T47D (cell line): ENCODE measurements at regions not wholly inside any gene's neighbourhood (a gene's known extent, or its start where the extent isn't known, plus 50 kb on each side); places are given as distances from the start of the nearest gene placed in this dataset.
A peak's percentile ranks its signal among the peaks of the same experiment; 100 is the strongest.

ENCODE experiments used
- DNase-seq, 2 experiments: peaks; one replicate each; pipeline versions ENCODE4 v3.0.0 to v3.0.0-alpha.2; 2011 to 2012; ENCODE audit warnings: low read depth in 1 of 2, low spot score in 1 of 2
- JUND ChIP-seq: IDR thresholded peaks from 2 replicates; pipeline ENCODE4 v1.6.1; 2012; ENCODE audit warnings: low read depth
- in situ Hi-C: cut with HindIII; loops from 2 replicates; pipeline ENCODE4 v1.10.0; 2016; ENCODE audit warnings: low sequenced_read_pairs, low pct_unique_long_range_greater_than_20kb

DNA sequence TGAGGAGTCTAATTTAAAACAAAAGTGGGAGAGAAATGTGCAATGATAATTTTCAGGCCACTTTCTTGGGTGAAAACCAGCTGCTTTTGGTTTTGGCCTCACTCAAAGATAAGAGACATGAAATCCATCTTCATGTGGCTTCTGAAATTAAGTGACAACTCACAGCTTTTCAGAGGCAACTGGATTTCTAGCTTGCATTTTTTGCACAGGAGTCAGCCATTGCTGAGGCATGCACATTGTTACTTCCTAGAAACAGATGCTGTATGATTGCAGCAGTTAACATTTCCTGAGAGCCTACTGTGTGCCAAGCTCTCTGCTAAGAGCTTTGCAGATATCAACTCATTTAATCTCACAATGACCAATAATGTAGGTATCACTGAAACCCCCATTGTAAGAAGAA, 562.6 kb downstream of the NR2F1-AS1 start:
- no peak for DNase-seq
- no peak for TF ChIP-seq JUND
- in situ Hi-C loops, result no loop called here

GRCh38 chr5:93017849-93018248, 563.2 kb downstream of the NR2F1-AS1 start:
- no peak for TF ChIP-seq JUND
- in situ Hi-C loops, result no loop called here
- no peak for DNase-seq

DNA sequence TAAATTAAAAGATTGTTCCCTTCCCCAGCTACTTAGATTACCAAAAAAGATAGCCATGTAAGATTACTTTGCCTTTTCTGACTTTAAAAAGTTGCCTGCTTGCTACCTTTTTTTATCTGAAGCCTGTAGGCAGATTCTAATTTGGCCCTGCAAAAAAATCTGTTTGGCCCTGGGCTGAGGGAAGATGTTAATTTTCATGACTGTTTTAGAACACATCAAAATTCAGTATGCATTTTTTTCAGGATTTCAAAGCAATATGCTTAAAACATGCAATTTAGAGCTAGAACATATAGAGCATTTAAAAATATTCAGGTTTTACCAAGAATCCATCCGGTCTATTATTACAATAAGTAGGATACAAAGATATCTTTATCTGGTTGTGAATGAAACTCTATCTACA, 563.6 kb downstream of the NR2F1-AS1 start:
- DNase-seq, result no peak
- no peak for TF ChIP-seq JUND
- in situ Hi-C loops, result no loop called here

- DNase-seq, result no peak
- TF ChIP-seq JUND, result no peak
- in situ Hi-C loops, result no loop called here
Observed at GRCh38 chr5:93010616-93011015, 570.4 kb downstream of the NR2F1-AS1 start.

DNA sequence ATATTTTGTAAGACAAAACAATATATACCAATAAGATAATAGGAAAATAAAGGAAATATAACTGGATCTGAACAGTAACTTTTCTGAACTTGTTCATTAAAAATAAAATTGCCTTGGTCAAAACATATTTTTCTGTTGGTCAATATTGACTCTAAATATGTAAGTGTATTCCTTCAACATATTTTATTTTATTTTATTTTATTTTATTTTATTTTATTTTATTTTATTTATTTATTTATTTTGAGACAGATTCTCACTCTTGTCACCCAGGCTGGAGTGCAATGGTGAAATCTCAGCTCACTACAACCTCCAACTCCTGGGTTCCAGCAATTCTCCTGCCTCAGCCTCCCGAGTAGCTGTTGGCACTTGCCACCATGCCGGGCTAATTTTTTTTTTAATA, 571.0 kb downstream of the NR2F1-AS1 start:
- no peak for DNase-seq
- in situ Hi-C loops, result no loop called here
- no peak for TF ChIP-seq JUND

GRCh38 chr5:93008502-93009207, 572.4 kb downstream of the NR2F1-AS1 start:
- no peak for TF ChIP-seq JUND
- in situ Hi-C loops, result no loop called here
- no peak for DNase-seq

GRCh38 chr5:93006915-93007314, 574.1 kb downstream of the NR2F1-AS1 start:
- DNase-seq, result no peak
- in situ Hi-C loops, result no loop called here
- no peak for TF ChIP-seq JUND

- TF ChIP-seq JUND, result no peak
Observed at GRCh38 chr5:92998456-92998855, 582.6 kb downstream of the NR2F1-AS1 start.

GRCh38 chr5:92994392-92994791, 586.6 kb downstream of the NR2F1-AS1 start:
- no peak for TF ChIP-seq JUND
- no peak for DNase-seq
- in situ Hi-C loops, result no loop called here

More at GRCh38 chr5:92998456-92998855, 582.6 kb downstream of the NR2F1-AS1 start:
- in situ Hi-C loops, result no loop called here
- DNase-seq, result no peak

DNA sequence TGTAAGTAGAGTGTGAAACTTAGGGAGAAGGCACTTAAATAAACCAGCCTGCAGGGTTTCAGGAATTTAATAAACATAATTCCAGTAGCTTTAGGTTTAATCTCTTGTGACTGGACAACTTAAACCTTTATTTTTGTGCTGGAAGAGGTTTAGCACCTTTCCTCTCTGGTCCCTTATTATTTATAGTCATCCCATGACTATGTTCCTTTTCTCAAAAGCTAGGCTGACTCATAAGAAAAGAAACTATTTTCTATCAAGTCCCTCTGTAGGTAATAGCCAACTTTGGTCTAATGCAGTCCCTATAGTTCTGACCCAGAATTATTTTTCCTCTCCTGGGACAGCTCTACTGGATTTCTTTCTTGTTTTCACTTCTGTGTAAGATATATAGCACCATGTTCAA, 588.9 kb downstream of the NR2F1-AS1 start:
- no peak for DNase-seq
- in situ Hi-C loops, result no loop called here
- TF ChIP-seq JUND, result no peak

- DNase-seq, result no peak
- in situ Hi-C loops, result no loop called here
- TF ChIP-seq JUND, result no peak
Observed at GRCh38 chr5:92991581-92992067, 589.4 kb downstream of the NR2F1-AS1 start.

DNA sequence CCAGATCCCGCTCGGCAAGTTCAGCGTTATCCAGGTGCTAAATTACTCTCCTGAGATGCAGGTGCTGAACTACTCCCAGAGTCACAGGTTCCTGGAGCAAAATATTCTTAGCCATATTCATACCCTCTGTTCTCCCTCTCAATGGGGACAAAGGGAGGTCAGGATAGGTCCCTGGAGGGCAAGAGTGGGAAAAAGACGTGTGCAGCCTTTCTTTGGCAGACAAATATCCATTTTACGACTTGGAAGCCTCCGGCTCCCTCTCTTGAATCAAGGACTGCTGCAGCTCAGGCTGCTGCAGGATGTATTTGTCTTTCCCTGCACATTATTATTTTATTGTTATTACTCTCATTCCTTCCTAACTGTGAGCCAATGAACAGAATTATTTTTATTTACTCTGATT, 590.2 kb downstream of the NR2F1-AS1 start:
- in situ Hi-C loops, result no loop called here
- peak in 1 of 2 experiments; percentile 3 for DNase-seq
- TF ChIP-seq JUND, result no peak

- TF ChIP-seq JUND, result no peak
- DNase-seq, result no peak
- in situ Hi-C loops, result no loop called here
Observed at GRCh38 chr5:92981001-92981400, 600.0 kb downstream of the NR2F1-AS1 start.

- TF ChIP-seq JUND, result no peak
- in situ Hi-C loops, result no loop called here
- no peak for DNase-seq
Observed at GRCh38 chr5:92980491-92980890, 600.5 kb downstream of the NR2F1-AS1 start.
